HG02798 (cell line): ENCODE measurements at regions not wholly inside any gene's neighbourhood (a gene's known extent, or its start where the extent isn't known, plus 50 kb on each side); places are given as distances from the start of the nearest gene placed in this dataset.
"Not testable (repeated sequence)": the region's sequence is repeated elsewhere in the genome, so short reads cannot be mapped to it uniquely, and the experiment has no call there.

Source experiments
- ATAC-seq: cut with Tn5 transposase; IDR thresholded peaks from one replicate; pipeline ENCODE4 v1.9.1; 2021; ENCODE audit warnings: mild to moderate bottlenecking; ENCODE audit not compliant: unreplicated experiment, poor library complexity

- ATAC-seq: no peak
These were observed 1808.1 kb downstream of the NCAM2 start for GRCh38 chr21:22806278-22806677.

DNA sequence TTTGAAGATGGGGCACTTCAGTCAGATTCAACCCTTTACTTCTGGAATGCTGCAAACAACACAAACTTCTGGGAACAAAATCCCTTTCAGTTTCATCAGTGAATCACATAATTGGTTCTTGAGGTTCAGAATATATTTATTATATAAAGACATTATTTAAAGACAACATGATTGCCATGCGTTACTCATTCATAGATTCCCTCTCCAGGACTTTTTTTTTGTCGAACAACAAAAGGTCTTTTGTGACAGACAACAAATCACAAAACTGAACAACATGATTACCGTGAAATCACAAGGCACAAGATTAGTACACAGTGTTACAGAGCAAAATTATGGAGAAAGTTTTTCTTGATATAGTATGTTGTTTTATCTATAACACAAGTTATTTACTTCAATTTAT is 1815.0 kb downstream of the NCAM2 start:
- no peak for ATAC-seq

DNA sequence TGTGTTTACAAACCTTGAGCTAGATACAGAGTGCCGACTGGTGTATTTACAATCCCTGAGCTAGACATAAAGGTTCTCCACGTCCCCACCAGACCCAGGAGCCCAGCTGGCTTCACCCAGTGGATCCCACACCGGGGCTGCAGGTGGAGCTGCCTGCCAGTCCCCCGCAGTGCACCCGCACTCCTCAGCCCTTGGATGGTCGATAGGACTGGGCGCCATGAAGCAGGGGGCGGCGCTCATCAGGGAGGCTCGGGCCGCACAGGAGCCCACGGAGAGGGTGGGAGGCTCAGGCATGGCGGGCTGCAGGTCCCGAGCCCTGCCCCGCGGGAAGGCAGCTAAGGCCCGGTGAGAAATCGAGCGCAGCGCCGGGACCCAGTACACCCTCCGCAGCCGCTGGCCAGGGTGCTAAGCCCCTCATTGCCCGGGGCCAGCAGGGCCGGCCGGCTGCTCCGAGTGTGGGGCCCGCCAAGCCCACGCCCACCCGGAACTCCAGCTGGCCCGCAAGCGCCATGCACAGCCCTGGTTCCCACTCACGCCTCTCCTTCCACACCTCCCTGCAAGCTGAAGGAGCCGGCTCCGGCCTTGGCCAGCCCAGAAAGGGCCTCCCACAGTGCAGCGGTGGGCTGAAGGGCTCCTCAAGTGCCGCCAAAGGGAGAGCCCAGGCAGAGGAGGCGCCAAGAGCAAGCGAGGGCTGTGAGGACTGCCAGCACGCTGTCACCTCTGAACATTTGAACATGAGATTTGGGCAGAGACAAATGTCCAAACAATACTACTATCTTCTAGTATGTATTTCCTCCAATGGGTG is 1820.7 kb downstream of the NCAM2 start:
- not testable (repeated sequence) for ATAC-seq

GRCh38 chr21:22827422-22827821 is 1829.2 kb downstream of the NCAM2 start:
- no peak for ATAC-seq

DNA sequence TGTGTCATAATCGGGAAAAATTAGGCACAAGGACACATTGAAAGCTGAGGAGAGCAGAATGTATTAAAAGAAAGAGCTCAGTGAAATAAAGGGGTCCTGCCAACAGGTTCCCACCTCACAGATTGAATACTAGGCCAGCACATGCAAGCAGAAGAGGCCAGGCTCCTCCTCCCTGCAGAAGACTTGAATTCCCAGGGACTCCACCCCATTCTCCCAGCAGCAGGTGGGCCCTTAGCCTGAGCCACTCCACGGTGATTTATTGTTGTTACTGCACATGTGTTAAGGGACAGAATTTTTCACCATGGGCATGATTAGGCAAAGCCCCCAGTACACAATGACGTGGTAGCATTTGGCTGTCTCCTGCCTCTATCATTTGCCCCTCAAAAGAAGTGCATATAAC is 1844.7 kb downstream of the NCAM2 start:
- ATAC-seq: no peak

- no peak for ATAC-seq
These were observed 1857.4 kb downstream of the NCAM2 start for GRCh38 chr21:22855581-22855980.

DNA sequence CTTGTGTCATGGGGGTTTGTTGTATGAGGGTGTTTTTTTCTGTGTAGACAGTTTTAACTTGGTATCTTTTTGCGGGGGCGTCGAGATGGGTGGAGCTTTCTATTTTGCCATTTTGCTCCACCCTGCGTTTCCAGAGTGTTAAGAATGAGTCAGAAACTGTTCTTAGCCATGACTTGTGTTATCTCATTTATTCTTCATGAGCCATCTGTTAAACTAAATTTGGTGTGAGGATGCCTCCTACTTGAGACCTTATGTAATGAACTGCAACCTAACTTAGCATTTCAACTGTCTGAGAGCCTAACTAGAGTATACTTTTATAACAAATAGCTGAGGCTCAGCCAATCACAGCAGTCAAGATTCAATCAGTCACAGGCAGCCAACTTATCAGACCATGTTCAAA is 1873.5 kb downstream of the NCAM2 start:
- ATAC-seq: no peak

DNA sequence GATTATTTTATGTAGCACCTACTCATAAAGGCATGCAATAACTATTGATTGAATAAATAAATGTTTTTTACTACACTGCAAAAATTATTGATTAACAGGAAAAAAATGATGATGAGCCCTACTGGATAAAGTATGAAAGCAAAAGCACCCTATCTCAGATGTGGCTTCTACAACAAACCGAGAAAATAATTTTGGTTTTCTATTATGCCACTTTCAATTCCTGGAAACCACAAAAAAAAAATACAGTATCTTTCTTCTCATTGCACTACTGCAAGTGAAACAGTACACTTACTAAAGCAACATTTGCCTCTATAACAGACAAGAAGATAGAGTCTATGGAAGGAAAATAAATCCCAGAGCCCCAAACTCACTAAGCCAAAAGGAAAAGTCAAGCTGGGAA is 1882.4 kb downstream of the NCAM2 start:
- ATAC-seq: no peak

DNA sequence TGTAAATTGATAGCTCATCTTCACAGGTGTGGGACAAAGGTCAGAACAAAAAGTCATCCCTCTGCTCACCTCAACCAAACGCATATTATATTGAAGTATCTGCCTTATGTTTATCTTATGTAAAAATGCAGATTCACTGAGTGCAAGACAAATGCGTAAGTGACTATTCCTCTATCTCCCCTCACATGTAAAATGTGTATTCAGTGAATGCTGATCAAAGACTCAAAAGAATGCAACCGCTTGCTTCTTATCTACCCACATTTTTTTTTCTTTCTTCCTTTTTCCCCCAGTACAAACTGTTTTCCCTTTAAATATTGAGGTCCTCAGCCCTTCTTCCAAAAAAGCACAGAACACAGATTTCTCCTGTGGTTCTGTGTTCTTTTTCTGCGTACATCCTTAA is 1882.9 kb downstream of the NCAM2 start:
- no peak for ATAC-seq

DNA sequence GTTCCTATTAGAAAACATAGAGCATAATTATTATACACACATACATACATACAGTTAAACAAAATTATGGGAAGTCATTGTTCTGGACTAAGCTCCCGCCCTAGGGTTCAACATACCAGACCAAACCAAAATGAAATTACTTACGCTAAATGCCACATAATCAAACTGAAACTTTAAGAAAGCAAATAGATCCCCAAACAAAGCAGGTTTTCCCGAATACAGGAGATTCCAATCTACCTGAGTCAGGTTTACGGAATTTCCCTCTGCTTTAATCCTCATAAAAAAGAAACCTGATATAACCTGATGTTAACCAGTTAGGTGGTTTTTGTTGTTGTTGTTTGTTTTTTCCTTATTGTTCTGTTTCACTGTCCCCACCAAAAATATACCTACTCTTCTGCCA is 1886.9 kb downstream of the NCAM2 start:
- no peak for ATAC-seq

- no peak for ATAC-seq
These were observed 1887.4 kb downstream of the NCAM2 start for GRCh38 chr21:22885614-22886013.

GRCh38 chr21:22889445-22889844 is 1891.2 kb downstream of the NCAM2 start:
- ATAC-seq: no peak

DNA sequence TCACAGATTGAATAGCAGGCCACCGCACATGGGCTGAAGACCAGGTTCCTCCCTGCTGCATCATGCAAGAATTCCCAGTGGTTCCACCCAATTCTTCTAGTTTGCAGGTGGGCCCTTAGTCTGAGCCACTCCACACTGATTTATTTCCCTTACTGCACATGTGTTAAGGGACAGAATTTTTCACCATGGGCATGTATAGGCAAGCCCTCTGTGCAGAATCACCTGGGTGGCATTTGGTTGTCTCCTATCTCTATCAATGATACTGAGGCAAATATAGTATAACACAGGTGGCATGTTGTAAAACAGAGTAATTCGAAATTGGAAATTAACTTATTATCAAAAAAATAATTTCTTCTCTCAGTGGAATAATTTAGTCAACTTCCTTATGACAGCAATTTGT is 1892.4 kb downstream of the NCAM2 start:
- ATAC-seq: no peak

DNA sequence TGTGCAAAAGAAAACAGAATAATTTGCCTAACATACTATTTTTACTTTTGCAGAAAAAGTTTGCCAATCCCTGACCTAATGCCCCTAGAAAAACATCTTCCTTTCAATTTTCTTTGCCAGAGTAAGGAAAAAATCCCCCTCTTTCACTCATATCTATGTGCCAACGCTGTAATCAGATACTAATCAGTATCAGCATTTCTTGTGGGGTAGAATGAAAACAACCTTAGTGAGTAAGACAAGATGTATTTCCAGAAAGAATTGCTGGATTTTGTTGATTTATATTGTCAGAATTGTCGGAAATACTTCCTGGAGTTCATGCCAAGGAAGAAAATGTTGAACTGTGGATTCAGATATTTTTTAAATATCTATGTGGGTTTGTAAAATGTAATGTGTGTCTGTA is 1893.8 kb downstream of the NCAM2 start:
- no peak for ATAC-seq

DNA sequence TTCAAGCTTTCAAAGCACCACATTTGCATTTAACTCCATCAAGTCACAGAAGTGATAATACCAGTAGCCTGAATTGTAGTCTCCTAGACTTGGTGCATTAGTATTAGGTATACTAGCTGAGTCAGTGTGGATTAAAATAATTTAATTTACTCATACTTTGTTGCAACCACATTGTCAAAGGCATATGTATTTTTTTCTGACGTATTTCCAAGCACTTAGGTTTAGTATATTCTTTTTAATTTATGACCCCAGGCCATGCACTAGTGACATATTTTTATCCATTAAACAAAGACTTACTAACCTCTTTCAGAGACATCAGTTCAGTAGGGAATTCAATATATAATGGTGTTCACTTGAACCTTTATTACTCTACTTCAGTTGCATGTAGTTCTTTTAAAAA is 1894.5 kb downstream of the NCAM2 start:
- ATAC-seq: no peak

- no peak for ATAC-seq
These were observed 1899.9 kb downstream of the NCAM2 start for GRCh38 chr21:22898051-22898665.

DNA sequence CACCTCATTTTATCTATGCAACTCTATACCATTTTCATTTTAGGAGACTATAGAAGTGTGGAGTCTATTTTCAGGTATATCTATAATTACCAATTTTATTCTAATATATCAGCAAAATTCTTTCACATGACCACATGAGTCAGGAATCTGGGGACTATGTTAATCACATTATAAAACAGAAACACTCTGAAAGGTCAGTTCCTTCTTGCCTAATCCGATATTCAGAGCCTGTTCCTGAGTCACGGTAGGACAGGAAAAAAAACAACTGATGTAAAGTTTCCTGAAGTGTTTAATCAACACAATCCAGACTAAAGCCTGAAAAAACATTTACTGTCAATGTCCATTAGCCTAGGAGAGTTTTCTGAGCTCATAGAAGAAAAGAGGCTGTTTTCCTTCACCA is 1902.3 kb downstream of the NCAM2 start:
- ATAC-seq: no peak

DNA sequence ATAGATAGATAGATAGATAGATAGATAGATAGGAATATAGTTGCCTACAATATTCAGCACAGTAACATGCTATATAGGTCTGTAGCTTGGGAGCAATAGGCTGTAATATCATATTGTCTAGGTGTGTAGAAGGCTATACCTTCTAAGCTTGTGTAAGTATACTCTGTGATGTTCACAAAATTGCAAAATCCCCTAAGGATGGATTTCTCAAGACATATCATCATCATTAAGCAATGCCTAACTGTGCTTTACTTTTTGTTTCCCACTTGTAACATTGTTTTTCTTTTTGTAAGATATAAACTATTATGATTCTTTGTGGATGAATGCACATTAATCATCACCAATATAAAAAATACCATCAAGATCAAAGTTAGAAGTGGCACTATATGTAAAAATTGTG is 1905.6 kb downstream of the NCAM2 start:
- ATAC-seq: no peak

DNA sequence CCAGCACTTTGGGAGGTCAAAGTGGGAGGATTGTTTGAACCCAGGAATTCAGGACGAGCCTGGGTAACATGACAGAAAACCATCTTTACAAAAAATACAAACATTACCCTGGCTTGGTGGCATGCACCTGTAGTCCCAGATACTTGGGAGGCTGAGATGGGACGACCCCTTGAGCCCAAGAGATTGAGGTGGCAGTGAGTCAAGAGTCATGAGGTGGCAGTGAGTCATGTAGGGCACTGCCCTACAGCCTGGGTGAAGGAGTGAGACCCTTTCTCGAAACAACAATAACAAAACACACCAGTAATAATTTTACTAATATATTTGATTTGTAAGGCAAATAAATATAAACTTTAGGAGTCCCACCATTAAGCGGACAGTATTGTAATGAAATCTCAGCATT is 1906.2 kb downstream of the NCAM2 start:
- no peak for ATAC-seq

GRCh38 chr21:22925032-22925431 is 1926.8 kb downstream of the NCAM2 start:
- no peak for ATAC-seq

DNA sequence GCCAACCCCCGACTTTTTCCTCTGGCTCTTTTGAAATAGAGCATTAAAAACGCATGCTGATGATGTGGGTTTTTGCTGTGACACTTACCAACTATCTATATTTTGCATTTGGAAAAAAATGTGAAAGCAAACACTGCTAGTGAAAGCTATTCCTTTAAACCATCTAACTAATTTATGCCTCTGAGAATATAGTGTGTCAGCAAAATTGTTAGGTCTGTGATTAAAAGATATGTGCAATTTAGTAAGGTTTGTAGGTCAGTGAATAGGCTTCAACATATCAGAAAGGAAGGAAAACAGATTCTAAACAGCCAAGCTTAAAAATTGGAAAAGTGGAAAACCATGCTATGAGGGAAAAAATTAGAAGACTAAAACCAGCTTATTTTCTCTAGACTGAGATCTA is 1929.3 kb downstream of the NCAM2 start:
- ATAC-seq: no peak
